CD4-positive, alpha-beta T cell (primary cell): ENCODE measurements at regions not wholly inside any gene's neighbourhood (a gene's known extent, or its start where the extent isn't known, plus 50 kb on each side); places are given as distances from the start of the nearest gene placed in this dataset.
"Not testable (repeated sequence)": the region's sequence is repeated elsewhere in the genome, so short reads cannot be mapped to it uniquely, and the experiment has no call there.

ENCODE experiments used
- ATAC-seq: fragments of 200-7000 bp; cut with Tn5 transposase; one replicate; pipeline ENCODE4 v1.10.0; 2022; ENCODE audit warnings: mild to moderate bottlenecking; ENCODE audit not compliant: poor library complexity
- CTCF ChIA-PET: fragments of 350-600 bp; sonication (Branson Sonifier 250); formaldehyde crosslinking; loops from one replicate; lab custom pipeline; 2021; ENCODE audit warnings: antibody characterized with exemption, inconsistent platforms; lab: Charles Lee
- POLR2A ChIA-PET: fragments of 350-600 bp; sonication (Branson Sonifier 250); formaldehyde crosslinking; loops from one replicate; lab custom pipeline; 2021; ENCODE audit warnings: antibody characterized with exemption, inconsistent platforms; lab: Charles Lee
- DNase-seq, 14 experiments: peaks; one replicate each; pipeline ENCODE4 v3.0.0-alpha.2; 2013 to 2020; ENCODE audit warnings: mixed read lengths in 2 of 14
- H3K27ac ChIP-seq, 2 donors: one replicate each; pipeline versions ENCODE4 v1.5.1 to v1.7.0; 2013; ENCODE audit warnings: low read length in 2 of 2, low read depth in 1 of 2, mild to moderate bottlenecking in 1 of 2
- H3K27me3 ChIP-seq, 2 experiments: 1 replicate in 1 of 2; 2 replicates in 1 of 2; pipeline versions ENCODE4 v1.6.1 to v1.7.0; 2013; ENCODE audit warnings: low read length in 2 of 2, control low read depth in 1 of 2, mild to moderate bottlenecking in 1 of 2, moderate library complexity in 1 of 2; ENCODE audit not compliant: insufficient read depth in 2 of 2, control insufficient read depth in 1 of 2
- H3K36me3 ChIP-seq: one replicate; pipeline ENCODE4 v1.6.1; 2013; ENCODE audit warnings: low read length, control low read depth; ENCODE audit not compliant: insufficient read depth
- H3K4me1 ChIP-seq: one replicate; pipeline ENCODE4 v1.6.1; 2013; ENCODE audit warnings: low read length, control low read depth; ENCODE audit not compliant: insufficient read depth
- H3K4me3 ChIP-seq: one replicate; pipeline ENCODE4 v1.5.1; 2013; ENCODE audit warnings: mild to moderate bottlenecking, low read length, moderate library complexity
- H3K9me3 ChIP-seq, 2 experiments: 1 replicate in 1 of 2; 2 replicates in 1 of 2; pipeline versions ENCODE4 v1.6.1 to v1.7.0; 2013; ENCODE audit warnings: low read length in 2 of 2, mild to moderate bottlenecking in 2 of 2, control low read depth in 1 of 2, moderate library complexity in 1 of 2; ENCODE audit not compliant: control insufficient read depth in 1 of 2, insufficient read depth in 1 of 2
- H3K27ac Mint-ChIP-seq: one replicate; pipeline ENCODE4 v1.8.0; 2020; ENCODE audit warnings: mixed read lengths
- H3K27me3 Mint-ChIP-seq: one replicate; pipeline ENCODE4 v1.8.0; 2021; ENCODE audit warnings: mixed read lengths
- H3K36me3 Mint-ChIP-seq: one replicate; pipeline ENCODE4 v1.8.0; 2021; ENCODE audit warnings: low read depth, mixed read lengths
- H3K4me1 Mint-ChIP-seq: one replicate; pipeline ENCODE4 v1.8.0; 2021; ENCODE audit warnings: low read depth, mixed read lengths
- H3K4me3 Mint-ChIP-seq: one replicate; pipeline ENCODE4 v1.8.0; 2020; ENCODE audit warnings: mild to moderate bottlenecking, mixed read lengths
- H3K9me3 Mint-ChIP-seq: one replicate; pipeline ENCODE4 v1.8.0; 2020; ENCODE audit warnings: mixed read lengths
- CTCF ChIP-seq: fragments of 200-600 bp; IDR thresholded peaks from one replicate; pipeline ENCODE4 v1.8.0; 2022; ENCODE audit warnings: antibody characterized with exemption, mild to moderate bottlenecking
- intact Hi-C, 2 experiments: fragments of 100-400 bp; cut with DNase I in 1 of 2; cut with micrococcal nuclease in 1 of 2; formaldehyde crosslinking; loops; one replicate each; pipeline versions ENCODE4 v1.15.1 to v1.9.0; 2023 to 2025; cut with DNase I, micrococcal nuclease

GRCh38 chr15:75785771-75786574, 57.3 kb upstream of the UBE2Q2 start:
- H3K9me3 Mint-ChIP-seq, result no peaks in the 10 kb centered on the region
- POLR2A ChIA-PET, result no interaction called here
- Histone ChIP-seq H3K4me3 (no peak overlapping the region), H3K4me1 (no peaks in the 10 kb centered on the region), H3K36me3 (no peaks in the 10 kb centered on the region), H3K27ac (no peak overlapping the region), H3K9me3 (no peaks in the 10 kb centered on the region), H3K27me3 (peaks cover 0 to 4% of the 10 kb centered on the region in 2 experiments)
- no peak for ATAC-seq
- intact Hi-C loops, result no loop called here
- TF ChIP-seq CTCF, result no peak
- no peaks in the 10 kb centered on the region for H3K36me3 Mint-ChIP-seq
- peak in 1 of 14 experiments; percentile 8 for DNase-seq
- H3K27me3 Mint-ChIP-seq, result no peaks in the 10 kb centered on the region
- no peak overlapping the region for H3K27ac Mint-ChIP-seq
- no peaks in the 10 kb centered on the region for H3K4me1 Mint-ChIP-seq
- no peak overlapping the region for H3K4me3 Mint-ChIP-seq
- CTCF ChIA-PET, result interaction anchor here (0.6 kb wide), 1 partner anchor 136 kb away, joined by 3 read pairs; no protein-coding TSS in a partner anchor

- H3K4me1 Mint-ChIP-seq, H3K4me3 Mint-ChIP-seq, H3K27me3 ChIP-seq, intact Hi-C loops, H3K9me3 Mint-ChIP-seq, H3K4me1 ChIP-seq, H3K9me3 ChIP-seq, CTCF ChIA-PET, H3K36me3 ChIP-seq, POLR2A ChIA-PET, H3K4me3 ChIP-seq, H3K27ac Mint-ChIP-seq, H3K27me3 Mint-ChIP-seq, DNase-seq, ATAC-seq, H3K36me3 Mint-ChIP-seq, H3K27ac ChIP-seq: not testable (repeated sequence)
Measured at GRCh38 chr15:75784511-75785480, 58.5 kb upstream of the UBE2Q2 start.

- H3K4me3 ChIP-seq, H3K27me3 ChIP-seq, H3K4me1 Mint-ChIP-seq, ATAC-seq, H3K36me3 Mint-ChIP-seq, intact Hi-C loops, H3K4me1 ChIP-seq, H3K9me3 ChIP-seq, DNase-seq, POLR2A ChIA-PET, H3K27ac Mint-ChIP-seq, H3K27ac ChIP-seq, H3K36me3 ChIP-seq, H3K9me3 Mint-ChIP-seq, H3K4me3 Mint-ChIP-seq, H3K27me3 Mint-ChIP-seq: not testable (repeated sequence)
- CTCF ChIA-PET, result interaction anchor here (1.2 kb wide), 1 partner anchor 55 kb away, joined by 3 read pairs; no protein-coding TSS in a partner anchor
Measured at GRCh38 chr15:75783566-75783965, 59.7 kb upstream of the UBE2Q2 start.

GRCh38 chr15:75782926-75783325, 60.3 kb upstream of the UBE2Q2 start:
- H3K4me1 ChIP-seq, result no peaks in the 10 kb centered on the region
- Mint-ChIP-seq H3K27ac (no peak overlapping the region), H3K4me1 (no peaks in the 10 kb centered on the region), H3K36me3 (no peaks in the 10 kb centered on the region), H3K9me3 (no peaks in the 10 kb centered on the region), H3K27me3 (no peaks in the 10 kb centered on the region), H3K4me3 (no peak overlapping the region)
- DNase-seq, result no peak
- no peak for TF ChIP-seq CTCF
- H3K27ac ChIP-seq, result no peak overlapping the region
- ChIA-PET POLR2A (no interaction called here), CTCF (interaction anchor here (1.2 kb wide), 1 partner anchor 55 kb away, joined by 3 read pairs; no protein-coding TSS in a partner anchor)
- ATAC-seq, result no peak
- peaks cover 0 to 4% of the 10 kb centered on the region in 2 experiments for H3K27me3 ChIP-seq
- H3K9me3 ChIP-seq, result no peaks in the 10 kb centered on the region
- no peak overlapping the region for H3K4me3 ChIP-seq
- no peaks in the 10 kb centered on the region for H3K36me3 ChIP-seq
- intact Hi-C loops, result no loop called here

- H3K27me3 Mint-ChIP-seq, H3K27ac ChIP-seq, POLR2A ChIA-PET, H3K36me3 Mint-ChIP-seq, H3K4me3 ChIP-seq, H3K4me1 Mint-ChIP-seq, intact Hi-C loops, H3K9me3 ChIP-seq, H3K27me3 ChIP-seq, H3K36me3 ChIP-seq, H3K4me3 Mint-ChIP-seq, H3K9me3 Mint-ChIP-seq, H3K4me1 ChIP-seq, DNase-seq, ATAC-seq, CTCF ChIA-PET, H3K27ac Mint-ChIP-seq: not testable (repeated sequence)
Measured at GRCh38 chr15:75780995-75781394, 62.3 kb upstream of the UBE2Q2 start.
